CD14-positive monocyte (primary cell): ENCODE measurements at regions not wholly inside any gene's neighbourhood (a gene's known extent, or its start where the extent isn't known, plus 50 kb on each side); places are given as distances from the start of the nearest gene placed in this dataset.
A peak's percentile ranks its signal among the peaks of the same experiment; 100 is the strongest.

Experiments used
- DNase-seq, 3 donors: peaks; one replicate each; pipeline ENCODE4 v3.0.0-alpha.2; 2011 to 2022
- H2AFZ ChIP-seq: 2 replicates; pipeline ENCODE4 v1.6.0; 2012; ENCODE audit warnings: mild to moderate bottlenecking, low read depth, low read length, inconsistent platforms; ENCODE audit not compliant: insufficient read depth, poor library complexity, severe bottlenecking
- H3K27ac ChIP-seq, 2 donors: 1 replicate in 1 of 2; 2 replicates in 1 of 2; pipeline ENCODE4 v1.5.1; 2012 to 2013; ENCODE audit warnings: low read length in 2 of 2, control low read depth in 1 of 2, inconsistent platforms in 1 of 2, low read depth in 1 of 2, mild to moderate bottlenecking in 1 of 2
- H3K27me3 ChIP-seq, 2 donors: one replicate each; pipeline versions ENCODE4 v1.6.0 to v1.6.1; 2011 to 2013; ENCODE audit warnings: low read length in 2 of 2; ENCODE audit not compliant: control insufficient read depth in 2 of 2, insufficient read depth in 2 of 2
- H3K36me3 ChIP-seq, 2 donors: replicated peaks in 1 of 2; 1 replicate in 1 of 2; 2 replicates in 1 of 2; pipeline versions ENCODE4 v1.5.1 to v1.6.1; 2012 to 2013; ENCODE audit warnings: low read length in 2 of 2, control low read depth in 1 of 2, inconsistent platforms in 1 of 2, mild to moderate bottlenecking in 1 of 2; ENCODE audit not compliant: insufficient read depth in 2 of 2, control insufficient read depth in 1 of 2
- H3K4me1 ChIP-seq, 2 donors: 1 replicate in 1 of 2; 2 replicates in 1 of 2; pipeline versions ENCODE4 v1.5.1 to v1.6.1; 2012 to 2013; ENCODE audit warnings: low read length in 2 of 2, control low read depth in 1 of 2, inconsistent platforms in 1 of 2, mild to moderate bottlenecking in 1 of 2, moderate library complexity in 1 of 2; ENCODE audit not compliant: insufficient read depth in 2 of 2, control insufficient read depth in 1 of 2
- H3K4me2 ChIP-seq: replicated peaks from 2 replicates; pipeline ENCODE3; 2012; ENCODE audit warnings: low read length, moderate library complexity, mild to moderate bottlenecking; ENCODE audit not compliant: poor library complexity, severe bottlenecking; ENCODE audit errors: extremely low read depth
- H3K4me3 ChIP-seq, 3 experiments: fragments of 200-600 bp in 1 of 3; sonication (generic) in 1 of 3; replicated peaks in 1 of 3; 1 replicate in 2 of 3; 2 replicates in 1 of 3; pipeline ENCODE4 v1.5.1; 2011 to 2013; ENCODE audit warnings: low read length in 3 of 3, mild to moderate bottlenecking in 3 of 3, control low read depth in 2 of 3, low read depth in 2 of 3, inconsistent platforms in 1 of 3, moderate library complexity in 1 of 3
- H3K79me2 ChIP-seq: 2 replicates; pipeline ENCODE4 v1.6.0; 2012; ENCODE audit warnings: mild to moderate bottlenecking, control low read depth, inconsistent platforms, low read length, moderate library complexity; ENCODE audit not compliant: insufficient read depth
- H3K9ac ChIP-seq: 2 replicates; pipeline ENCODE4 v1.6.0; 2017; ENCODE audit warnings: low read length, mild to moderate bottlenecking; ENCODE audit not compliant: insufficient read depth, poor library complexity, severe bottlenecking
- H3K9me3 ChIP-seq, 2 donors: replicated peaks in 1 of 2; 1 replicate in 1 of 2; 2 replicates in 1 of 2; pipeline versions ENCODE4 v1.5.1 to v1.6.1; 2012 to 2013; ENCODE audit warnings: low read length in 2 of 2, control low read depth in 1 of 2; ENCODE audit not compliant: control insufficient read depth in 1 of 2, insufficient read depth in 1 of 2
- H4K20me1 ChIP-seq: 2 replicates; pipeline ENCODE4 v1.6.0; 2012; ENCODE audit warnings: mild to moderate bottlenecking, low read length, control low read depth, moderate library complexity; ENCODE audit not compliant: insufficient read depth
- H3K27ac Mint-ChIP-seq, 7 donors: one replicate each; pipeline ENCODE4 v1.8.0; 2020; ENCODE audit warnings: mild to moderate bottlenecking in 7 of 7, mixed read lengths in 7 of 7, moderate library complexity in 6 of 7, inconsistent platforms in 2 of 7
- H3K27me3 Mint-ChIP-seq, 3 donors: one replicate each; pipeline ENCODE4 v1.8.0; 2021 to 2022; ENCODE audit warnings: low read depth in 3 of 3, mild to moderate bottlenecking in 3 of 3, mixed read lengths in 3 of 3, moderate library complexity in 3 of 3, inconsistent platforms in 1 of 3
- H3K36me3 Mint-ChIP-seq, 2 donors: one replicate each; pipeline ENCODE4 v1.8.0; 2020; ENCODE audit warnings: mixed read lengths in 2 of 2, inconsistent platforms in 1 of 2, mild to moderate bottlenecking in 1 of 2
- H3K4me1 Mint-ChIP-seq: one replicate; pipeline ENCODE4 v1.8.0; 2020; ENCODE audit warnings: mild to moderate bottlenecking, mixed read lengths
- H3K4me3 Mint-ChIP-seq, 2 donors: one replicate each; pipeline ENCODE4 v1.8.0; 2020; ENCODE audit warnings: mild to moderate bottlenecking in 2 of 2, mixed read lengths in 2 of 2, moderate library complexity in 1 of 2
- H3K9me3 Mint-ChIP-seq, 7 donors: one replicate each; pipeline ENCODE4 v1.8.0; 2020 to 2022; ENCODE audit warnings: mixed read lengths in 7 of 7, mild to moderate bottlenecking in 6 of 7, moderate library complexity in 6 of 7, inconsistent platforms in 2 of 7
- CTCF ChIP-seq: fragments of 200-600 bp; IDR thresholded peaks from one replicate; pipeline ENCODE4 v1.8.0; 2022; ENCODE audit warnings: antibody characterized with exemption, mild to moderate bottlenecking
- WGBS: methylation state at CpG from one replicate; pipeline ENCODE4 v1.1.5; 2013; ENCODE audit warnings: missing lambda C conversion rate; ENCODE audit not compliant: insufficient coverage; 5-methylcytosine and 5-hydroxymethylcytosine counted together
- intact Hi-C, 2 donors: fragments of 100-400 bp; cut with micrococcal nuclease; formaldehyde crosslinking; loops; one replicate each; pipeline versions ENCODE4 v1.15.0 to v1.15.1; 2023

DNA sequence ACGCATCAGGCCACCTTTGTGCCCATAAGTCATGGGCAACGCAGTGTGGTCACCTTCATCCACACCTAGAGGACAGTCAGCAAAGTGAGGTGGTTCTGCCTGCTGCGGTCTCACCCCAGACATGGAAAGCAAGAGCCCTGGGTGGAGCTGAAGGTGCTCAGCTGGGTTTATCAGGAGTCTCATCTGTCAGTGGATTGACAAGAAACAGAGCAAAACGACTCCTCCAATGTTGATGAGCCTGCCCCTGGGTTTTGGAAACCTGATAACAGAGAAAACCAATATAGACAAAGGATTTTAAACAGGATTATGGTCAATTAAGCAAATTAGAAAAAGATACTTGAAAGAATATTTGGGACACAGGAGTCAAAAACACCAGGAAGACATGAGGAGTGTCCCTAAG lies 229.3 kb upstream of the PRSS58 start:
- H4K20me1 ChIP-seq, result no peaks in the 10 kb centered on the region
- no peaks in the 10 kb centered on the region for H3K36me3 ChIP-seq
- H2AFZ ChIP-seq, result no peak overlapping the region
- Mint-ChIP-seq H3K36me3 (no peaks in the 10 kb centered on the region), H3K27ac (no peak overlapping the region), H3K4me3 (no peak overlapping the region), H3K27me3 (peaks cover 0 to 3% (median 1%) of the 10 kb centered on the region in 3 donors), H3K4me1 (peaks cover 39% of the 10 kb centered on the region), H3K9me3 (no peaks in the 10 kb centered on the region)
- no peaks in the 10 kb centered on the region for H3K79me2 ChIP-seq
- intact Hi-C loops, result no loop called here
- no peaks in the 10 kb centered on the region for H3K9me3 ChIP-seq
- no peak overlapping the region for H3K4me3 ChIP-seq
- H3K4me2 ChIP-seq, result no peak overlapping the region
- H3K27me3 ChIP-seq, result no peaks in the 10 kb centered on the region
- no peak overlapping the region for H3K9ac ChIP-seq
- WGBS, result 100% methylated on average over 1 of the region's 4 CpGs
- peaks cover 29 to 40% of the 10 kb centered on the region in 2 donors for H3K4me1 ChIP-seq
- DNase-seq, result no peak
- TF ChIP-seq CTCF, result no peak
- no peak overlapping the region for H3K27ac ChIP-seq

DNA sequence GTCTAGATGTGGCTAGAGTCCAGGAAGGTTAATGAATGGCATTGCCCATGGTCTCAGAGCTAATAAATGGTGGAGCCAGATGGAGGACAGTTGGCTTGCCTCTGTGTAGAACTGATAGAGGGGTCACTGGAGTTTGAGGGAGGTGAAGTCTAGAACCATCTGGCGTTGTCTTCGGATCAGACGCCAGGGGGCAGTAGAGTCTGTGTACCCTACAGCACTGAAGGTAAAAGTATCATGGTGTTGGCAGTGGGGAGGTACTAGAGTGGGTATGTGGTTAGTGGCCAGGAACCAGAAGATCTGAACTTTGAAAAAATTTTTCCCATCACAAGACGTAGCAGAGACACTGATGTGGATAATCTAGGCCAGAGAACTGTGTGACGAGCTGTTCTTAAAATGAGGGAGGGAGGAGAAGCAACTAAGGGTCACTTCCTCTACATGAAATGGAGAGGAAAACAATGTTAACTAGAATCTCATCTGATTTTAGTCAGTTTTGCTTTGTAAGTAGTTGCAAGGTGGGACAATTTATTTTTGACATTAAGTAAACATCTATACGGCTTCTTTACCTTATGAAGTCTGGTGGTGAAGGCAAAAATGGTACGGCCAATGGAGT lies 227.9 kb upstream of the PRSS58 start:
- H3K27me3 Mint-ChIP-seq, result peaks cover 0 to 3% (median 1%) of the 10 kb centered on the region in 3 donors
- DNase-seq, result peak in 1 of 3 donors; percentile 17
- WGBS, result 87% methylated on average over 4 of the region's 7 CpGs
- Histone ChIP-seq H3K27ac (no peak overlapping the region), H3K9me3 (no peaks in the 10 kb centered on the region), H3K4me1 (peaks cover 29 to 40% of the 10 kb centered on the region in 2 donors), H3K27me3 (no peaks in the 10 kb centered on the region), H3K36me3 (no peaks in the 10 kb centered on the region), H2AFZ (no peak overlapping the region), H3K4me2 (no peak overlapping the region), H3K9ac (no peak overlapping the region), H4K20me1 (no peaks in the 10 kb centered on the region), H3K79me2 (no peaks in the 10 kb centered on the region), H3K4me3 (no peak overlapping the region)
- no peaks in the 10 kb centered on the region for H3K9me3 Mint-ChIP-seq
- H3K4me1 Mint-ChIP-seq, result peaks cover 41% of the 10 kb centered on the region
- TF ChIP-seq CTCF, result peak; percentile 39
- no peaks in the 10 kb centered on the region for H3K36me3 Mint-ChIP-seq
- intact Hi-C loops, result no loop called here
- H3K27ac Mint-ChIP-seq, result no peak overlapping the region
- no peak overlapping the region for H3K4me3 Mint-ChIP-seq
